ENCODE measurements at regions not wholly inside any gene's neighbourhood (a gene's known extent, or its start where the extent isn't known, plus 50 kb on each side); places are given as distances from the start of the nearest gene placed in this dataset.
"Not testable (repeated sequence)": the region's sequence is repeated elsewhere in the genome, so short reads cannot be mapped to it uniquely, and the experiment has no call there.

GRCh38 chr3:8324747-8325146 is 176.9 kb upstream of the LMCD1 start:
- peak; percentile 29 for DNase-seq (ENCODE audit: extremely low spot score)
- ChIA-PET POLR2A (no interaction called here), CTCF (interaction anchor here (0.7 to 7.0 kb wide), 8 partner anchors 9 to 91 kb away, joined by 3 to 68 read pairs (median 4); no protein-coding TSS in a partner anchor)
- TF ChIP-seq CTCF (IDR thresholded peaks at IDR 0.05; ENCODE audit: control extremely low read depth, extremely low read depth, low read depth, missing control alignments): peak; percentile 27

DNA sequence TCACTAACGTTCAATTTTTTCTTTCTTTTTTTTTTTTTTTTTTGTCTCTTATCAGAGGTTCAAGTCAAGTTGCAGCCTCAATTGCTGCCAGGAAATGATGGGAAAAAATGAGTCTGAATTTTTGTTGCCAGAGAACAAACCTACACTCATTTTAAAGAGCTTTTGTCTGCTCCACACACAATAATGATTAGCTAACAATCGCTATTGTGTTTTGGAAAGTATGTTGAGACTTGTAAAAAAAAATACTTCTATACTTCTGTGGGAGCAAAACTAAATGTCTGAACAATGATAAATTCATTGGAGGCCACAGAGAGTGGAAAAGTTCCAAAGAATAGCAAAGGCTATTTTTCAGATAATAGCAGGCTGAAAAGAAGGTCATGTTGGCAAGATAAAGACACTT is 176.3 kb upstream of the LMCD1 start:
- POLR2A ChIA-PET: interaction anchor here (0.7 kb wide), 1 partner anchor 27 kb away, joined by 6 read pairs; no protein-coding TSS in a partner anchor
- no peak for DNase-seq (ENCODE audit: extremely low spot score)
- CTCF ChIA-PET: interaction anchor here (1.1 to 7.0 kb wide), 5 partner anchors 9 to 91 kb away, joined by 4 to 68 read pairs (median 5); no protein-coding TSS in a partner anchor
- TF ChIP-seq CTCF (IDR thresholded peaks at IDR 0.05; ENCODE audit: control extremely low read depth, extremely low read depth, low read depth, missing control alignments): no peak

GRCh38 chr3:8325833-8326232 is 175.8 kb upstream of the LMCD1 start:
- ChIA-PET CTCF (interaction anchor here (1.6 to 7.0 kb wide), 2 partner anchors 24 to 90 kb away, joined by 5 to 68 read pairs; no protein-coding TSS in a partner anchor), POLR2A (interaction anchor here (0.7 kb wide), 1 partner anchor 27 kb away, joined by 6 read pairs; no protein-coding TSS in a partner anchor)
- DNase-seq (ENCODE audit: extremely low spot score): not testable (repeated sequence)

DNA sequence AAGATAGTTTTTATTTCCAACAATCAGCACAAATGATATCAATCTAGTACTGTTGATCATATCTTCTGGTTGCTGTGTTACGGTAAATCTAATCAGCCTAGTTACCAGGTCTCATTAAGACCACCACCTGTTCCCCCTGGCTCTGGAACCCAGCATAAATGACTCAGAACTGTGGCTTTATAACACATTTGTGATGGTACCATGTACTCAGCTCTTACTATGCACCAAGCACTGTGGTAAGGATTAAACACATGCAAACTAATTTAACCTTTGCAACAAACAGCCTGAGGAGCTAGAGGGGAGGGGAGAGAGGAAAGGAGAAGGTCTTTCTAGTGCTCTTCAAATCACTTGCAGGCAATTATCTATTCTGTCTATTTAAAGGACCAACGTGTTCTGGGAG is 173.9 kb upstream of the LMCD1 start:
- no peak for DNase-seq (ENCODE audit: extremely low spot score)
- no peak for TF ChIP-seq CTCF (IDR thresholded peaks at IDR 0.05; ENCODE audit: control extremely low read depth, extremely low read depth, low read depth, missing control alignments)
- ChIA-PET POLR2A (no interaction called here), CTCF (interaction anchor here (1.4 to 7.0 kb wide), 2 partner anchors 11 to 88 kb away, joined by 3 to 68 read pairs; no protein-coding TSS in a partner anchor)

- no peak for TF ChIP-seq CTCF (IDR thresholded peaks at IDR 0.05; ENCODE audit: control extremely low read depth, extremely low read depth, low read depth, missing control alignments)
- DNase-seq (ENCODE audit: extremely low spot score): no peak
- CTCF ChIA-PET: interaction anchor here (7.0 kb wide), 1 partner anchor 87 kb away, joined by 68 read pairs; no protein-coding TSS in a partner anchor
- POLR2A ChIA-PET: no interaction called here
Measured at GRCh38 chr3:8328967-8329366, 172.7 kb upstream of the LMCD1 start.

DNA sequence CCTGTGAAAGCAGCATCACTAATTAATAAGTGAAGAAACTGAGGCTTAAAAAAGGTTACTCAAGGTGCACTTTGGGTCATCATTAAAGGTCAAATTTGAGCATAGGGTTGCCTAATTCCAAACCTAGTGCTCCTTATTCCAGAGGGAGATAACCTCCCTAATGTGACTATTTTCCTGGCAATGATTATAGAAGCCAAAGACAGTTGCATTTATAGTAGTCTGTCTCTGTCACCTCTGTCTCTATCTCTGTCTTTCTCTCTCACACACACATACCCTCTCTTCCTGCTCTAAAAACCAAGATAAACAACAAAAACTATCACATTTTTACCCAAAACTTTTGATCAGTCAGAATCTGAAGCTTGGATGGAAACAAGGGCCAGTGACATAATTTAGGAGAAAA is 172.0 kb upstream of the LMCD1 start:
- no peak for DNase-seq (ENCODE audit: extremely low spot score)
- ChIA-PET POLR2A (no interaction called here), CTCF (no interaction called here)

More for the DNA sequence above, 172.0 kb upstream of the LMCD1 start:
- TF ChIP-seq CTCF (IDR thresholded peaks at IDR 0.05; ENCODE audit: control extremely low read depth, extremely low read depth, low read depth, missing control alignments): no peak

Measured in GM10248 (cell line).